Head of caudate nucleus (tissue), 42 donors: ENCODE measurements at regions not wholly inside any gene's neighbourhood (a gene's known extent, or its start where the extent isn't known, plus 50 kb on each side); places are given as distances from the start of the nearest gene placed in this dataset.

ENCODE experiments used
- DNase-seq, 42 donors: peaks; one replicate each; pipeline versions ENCODE4 v3.0.0 to v3.0.0-alpha.2; 2020 to 2021; ENCODE audit warnings: mixed read lengths in 7 of 42
- intact Hi-C: fragments of 100-400 bp; cut with DNase I; formaldehyde crosslinking; loops from one replicate; pipeline ENCODE4 v1.15.0; 2022

- intact Hi-C loops: no loop called here
Observed at GRCh38 chr2:64400733-64401528, 53.0 kb upstream of the LGALSL start.

GRCh38 chr2:64401529-64401880 is 52.5 kb upstream of the LGALSL start:
- DNase-seq: peak in 1 of 42 donors; percentile 8
- intact Hi-C loops: no loop called here

More at GRCh38 chr2:64400733-64401528, 53.0 kb upstream of the LGALSL start:
- peak in 1 of 42 donors; percentile 28 for DNase-seq

- DNase-seq: peak in 1 of 42 donors; percentile 19
- intact Hi-C loops: no loop called here
Observed at GRCh38 chr2:64402876-64403275, 51.1 kb upstream of the LGALSL start.

- peak in 1 of 42 donors; percentile 33 for DNase-seq
- intact Hi-C loops: no loop called here
Observed at GRCh38 chr2:64403426-64403825, 50.5 kb upstream of the LGALSL start.

- intact Hi-C loops: no loop called here
- peak; percentile 42 to 86 (median 70) for DNase-seq
Observed at GRCh38 chr2:64404002-64404731, 49.8 kb upstream of the LGALSL start.
